GM21447 (cell line): ENCODE measurements at regions not wholly inside any gene's neighbourhood (a gene's known extent, or its start where the extent isn't known, plus 50 kb on each side); places are given as distances from the start of the nearest gene placed in this dataset.

Experiments used
- ATAC-seq: cut with Tn5 transposase; IDR thresholded peaks from one replicate; pipeline ENCODE4 v1.9.1; 2021; ENCODE audit not compliant: unreplicated experiment

- ATAC-seq: no peak
Measured at GRCh38 chr12:28601570-28602058, 411.4 kb downstream of the CCDC91 start.

- no peak for ATAC-seq
Measured at GRCh38 chr12:28602786-28603185, 412.5 kb downstream of the CCDC91 start.

GRCh38 chr12:28603239-28603638, 413.0 kb downstream of the CCDC91 start:
- ATAC-seq: no peak

- no peak for ATAC-seq
Measured at GRCh38 chr12:28603801-28604200, 413.5 kb downstream of the CCDC91 start.

- ATAC-seq: no peak
Measured at GRCh38 chr12:28604240-28604639, 414.0 kb downstream of the CCDC91 start.

GRCh38 chr12:28606967-28607557, 416.8 kb downstream of the CCDC91 start:
- ATAC-seq: no peak

- ATAC-seq: no peak
Measured at GRCh38 chr12:28610401-28611114, 420.3 kb downstream of the CCDC91 start.

GRCh38 chr12:28611115-28611435, 420.8 kb downstream of the CCDC91 start:
- no peak for ATAC-seq

GRCh38 chr12:28611449-28611848, 421.2 kb downstream of the CCDC91 start:
- no peak for ATAC-seq

- no peak for ATAC-seq
Measured at GRCh38 chr12:28618171-28618570, 427.9 kb downstream of the CCDC91 start.

- ATAC-seq: no peak
Measured at GRCh38 chr12:28618772-28619171, 428.5 kb downstream of the CCDC91 start.

GRCh38 chr12:28620281-28620680, 430.0 kb downstream of the CCDC91 start:
- ATAC-seq: no peak

- ATAC-seq: no peak
Measured at GRCh38 chr12:28622406-28622805, 432.1 kb downstream of the CCDC91 start.

- no peak for ATAC-seq
Measured at GRCh38 chr12:28626504-28626903, 436.2 kb downstream of the CCDC91 start.

GRCh38 chr12:28629691-28630090, 439.4 kb downstream of the CCDC91 start:
- ATAC-seq: no peak

- no peak for ATAC-seq
Measured at GRCh38 chr12:28631831-28632230, 441.6 kb downstream of the CCDC91 start.

GRCh38 chr12:28640519-28640918, 450.3 kb downstream of the CCDC91 start:
- ATAC-seq: no peak

- no peak for ATAC-seq
Measured at GRCh38 chr12:28645436-28645835, 455.2 kb downstream of the CCDC91 start.

GRCh38 chr12:28645891-28646290, 455.6 kb downstream of the CCDC91 start:
- no peak for ATAC-seq

- ATAC-seq: no peak
Measured at GRCh38 chr12:28650906-28651305, 460.6 kb downstream of the CCDC91 start.

GRCh38 chr12:28652239-28652638, 462.0 kb downstream of the CCDC91 start:
- ATAC-seq: no peak

- ATAC-seq: no peak
Measured at GRCh38 chr12:28681980-28682379, 467.1 kb upstream of the FAR2 start.

- ATAC-seq: no peak
Measured at GRCh38 chr12:28683366-28683765, 465.7 kb upstream of the FAR2 start.
